Peyer's patch (tissue), 4 donors: ENCODE measurements at regions not wholly inside any gene's neighbourhood (a gene's known extent, or its start where the extent isn't known, plus 50 kb on each side); places are given as distances from the start of the nearest gene placed in this dataset.

Experiments used
- DNase-seq, 3 donors: peaks; one replicate each; pipeline ENCODE4 v3.0.0-alpha.2; 2017 to 2019
- H3K27ac ChIP-seq, 4 donors: fragments of 200-600 bp; sonication (generic); one replicate each; pipeline ENCODE4 v1.5.1; 2016 to 2019
- H3K27me3 ChIP-seq, 2 donors: fragments of 200-600 bp; sonication (generic); one replicate each; pipeline ENCODE4 v1.5.1; 2019
- H3K36me3 ChIP-seq, 3 donors: fragments of 200-600 bp; sonication (generic); one replicate each; pipeline ENCODE4 v1.5.1; 2016 to 2019
- H3K4me1 ChIP-seq, 4 donors: fragments of 200-600 bp; sonication (generic); one replicate each; pipeline ENCODE4 v1.5.1; 2016 to 2019
- H3K4me3 ChIP-seq, 4 donors: fragments of 200-600 bp; sonication (generic); 1 replicate in 3 of 4; 2 replicates in 1 of 4; pipeline ENCODE4 v1.5.1; 2016 to 2019; ENCODE audit warnings: mild to moderate bottlenecking in 1 of 4
- H3K9me3 ChIP-seq, 4 donors: fragments of 200-600 bp; sonication (generic); one replicate each; pipeline ENCODE4 v1.5.1; 2016 to 2019; ENCODE audit warnings: mild to moderate bottlenecking in 1 of 4
- POLR2A ChIP-seq, 2 donors: fragments of 450-650 bp; IDR thresholded peaks; one replicate each; pipeline ENCODE4 v1.5.1; 2017; ENCODE audit warnings: antibody characterized with exemption in 2 of 2, mild to moderate bottlenecking in 2 of 2, moderate library complexity in 2 of 2
- TF ChIP-seq, protein P1 (sequence below), 6 experiments: fragments of 450-650 bp in 4 of 6; fragments of 200-600 bp in 2 of 6; sonication (generic) in 1 of 6; IDR thresholded peaks; one replicate each; pipeline ENCODE4 v1.5.1; 2017 to 2019; ENCODE audit warnings: antibody characterized with exemption in 6 of 6, mild to moderate bottlenecking in 3 of 6, moderate library complexity in 1 of 6

DNA sequence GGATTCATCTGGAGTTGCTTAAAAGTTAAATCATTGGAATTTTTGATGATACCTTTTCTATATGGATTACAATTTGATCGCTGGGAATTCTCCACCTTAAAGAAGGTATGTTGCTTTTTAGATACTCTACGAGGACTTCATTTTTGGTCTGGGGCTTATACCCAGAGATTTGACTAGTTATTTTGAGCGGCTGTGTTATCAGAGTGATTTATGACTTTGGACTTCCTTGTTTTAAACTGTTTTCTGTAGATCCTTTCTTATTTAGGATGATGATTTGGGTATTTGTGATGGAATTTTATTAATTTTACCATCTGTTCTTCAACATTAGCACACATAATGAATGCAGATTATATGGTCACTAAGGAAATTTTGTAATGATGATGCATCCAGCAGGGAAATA is 75.2 kb downstream of the SOX4 start:
- Histone ChIP-seq H3K36me3 (no peaks in the 10 kb centered on the region), H3K4me3 (no peak overlapping the region), H3K27me3 (peaks cover 0 to 6% of the 10 kb centered on the region in 2 donors), H3K27ac (no peak overlapping the region), H3K4me1 (peaks cover 0 to 26% (median 0%) of the 10 kb centered on the region in 4 donors), H3K9me3 (no peaks in the 10 kb centered on the region)
- no peak for DNase-seq
- TF ChIP-seq POLR2A (IDR thresholded peaks at IDR 0.05), result no peak
- TF ChIP-seq, protein P1, sequence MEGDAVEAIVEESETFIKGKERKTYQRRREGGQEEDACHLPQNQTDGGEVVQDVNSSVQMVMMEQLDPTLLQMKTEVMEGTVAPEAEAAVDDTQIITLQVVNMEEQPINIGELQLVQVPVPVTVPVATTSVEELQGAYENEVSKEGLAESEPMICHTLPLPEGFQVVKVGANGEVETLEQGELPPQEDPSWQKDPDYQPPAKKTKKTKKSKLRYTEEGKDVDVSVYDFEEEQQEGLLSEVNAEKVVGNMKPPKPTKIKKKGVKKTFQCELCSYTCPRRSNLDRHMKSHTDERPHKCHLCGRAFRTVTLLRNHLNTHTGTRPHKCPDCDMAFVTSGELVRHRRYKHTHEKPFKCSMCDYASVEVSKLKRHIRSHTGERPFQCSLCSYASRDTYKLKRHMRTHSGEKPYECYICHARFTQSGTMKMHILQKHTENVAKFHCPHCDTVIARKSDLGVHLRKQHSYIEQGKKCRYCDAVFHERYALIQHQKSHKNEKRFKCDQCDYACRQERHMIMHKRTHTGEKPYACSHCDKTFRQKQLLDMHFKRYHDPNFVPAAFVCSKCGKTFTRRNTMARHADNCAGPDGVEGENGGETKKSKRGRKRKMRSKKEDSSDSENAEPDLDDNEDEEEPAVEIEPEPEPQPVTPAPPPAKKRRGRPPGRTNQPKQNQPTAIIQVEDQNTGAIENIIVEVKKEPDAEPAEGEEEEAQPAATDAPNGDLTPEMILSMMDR (IDR thresholded peaks at IDR 0.05), result no peak

DNA sequence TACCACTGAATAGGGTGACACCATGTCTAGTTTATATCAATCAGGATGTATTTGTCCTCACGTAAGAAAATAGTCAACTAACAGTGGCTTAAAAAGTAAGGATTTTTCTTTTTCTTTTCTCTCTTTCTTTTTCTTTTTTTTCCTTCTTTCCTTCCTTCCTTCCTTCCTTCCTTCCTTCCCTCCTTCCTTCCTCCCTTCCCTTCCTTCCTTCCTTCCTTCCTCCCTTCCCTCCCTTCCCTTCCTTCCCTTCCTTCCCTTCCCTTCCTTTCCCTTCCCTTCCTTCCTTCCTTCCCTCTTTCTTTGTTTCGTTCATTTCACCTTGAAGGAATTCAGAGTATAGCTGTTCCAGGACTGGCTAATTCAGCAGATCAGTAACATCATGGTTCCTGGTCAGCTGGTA is 83.2 kb downstream of the SOX4 start:
- H3K36me3 ChIP-seq, result no peaks in the 10 kb centered on the region
- H3K9me3 ChIP-seq, result no peaks in the 10 kb centered on the region
- no peaks in the 10 kb centered on the region for H3K4me1 ChIP-seq
- H3K27me3 ChIP-seq, result no peaks in the 10 kb centered on the region
- no peak overlapping the region for H3K27ac ChIP-seq
- H3K4me3 ChIP-seq, result no peak overlapping the region
- no peak for TF ChIP-seq POLR2A (IDR thresholded peaks at IDR 0.05)
- TF ChIP-seq, protein P1 (IDR thresholded peaks at IDR 0.05), result no peak
- no peak for DNase-seq

DNA sequence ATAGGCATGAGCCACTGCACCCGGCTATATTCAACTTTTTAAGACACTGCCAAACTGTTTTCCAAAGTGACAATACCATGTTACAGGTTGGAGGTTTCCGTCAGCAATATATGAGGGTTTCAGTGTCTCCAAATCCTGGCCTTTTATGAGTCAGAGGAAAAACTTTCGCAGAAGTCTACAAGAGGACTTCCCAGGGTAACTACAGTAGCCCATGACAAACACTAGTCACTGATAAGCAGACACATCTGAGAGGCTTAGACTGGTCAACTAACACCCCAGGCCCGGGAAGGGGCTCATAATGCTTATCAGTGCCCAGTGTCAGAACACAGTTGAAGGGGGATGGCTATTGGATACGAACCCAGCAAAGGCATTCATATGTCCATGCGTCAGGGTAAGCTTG is 85.4 kb downstream of the SOX4 start:
- H3K27ac ChIP-seq, result no peak overlapping the region
- no peaks in the 10 kb centered on the region for H3K36me3 ChIP-seq
- DNase-seq, result no peak
- H3K4me1 ChIP-seq, result no peaks in the 10 kb centered on the region
- no peaks in the 10 kb centered on the region for H3K27me3 ChIP-seq
- H3K9me3 ChIP-seq, result no peaks in the 10 kb centered on the region
- H3K4me3 ChIP-seq, result no peak overlapping the region
- TF ChIP-seq POLR2A (IDR thresholded peaks at IDR 0.05), result no peak
- TF ChIP-seq, protein P1 (IDR thresholded peaks at IDR 0.05), result no peak

DNA sequence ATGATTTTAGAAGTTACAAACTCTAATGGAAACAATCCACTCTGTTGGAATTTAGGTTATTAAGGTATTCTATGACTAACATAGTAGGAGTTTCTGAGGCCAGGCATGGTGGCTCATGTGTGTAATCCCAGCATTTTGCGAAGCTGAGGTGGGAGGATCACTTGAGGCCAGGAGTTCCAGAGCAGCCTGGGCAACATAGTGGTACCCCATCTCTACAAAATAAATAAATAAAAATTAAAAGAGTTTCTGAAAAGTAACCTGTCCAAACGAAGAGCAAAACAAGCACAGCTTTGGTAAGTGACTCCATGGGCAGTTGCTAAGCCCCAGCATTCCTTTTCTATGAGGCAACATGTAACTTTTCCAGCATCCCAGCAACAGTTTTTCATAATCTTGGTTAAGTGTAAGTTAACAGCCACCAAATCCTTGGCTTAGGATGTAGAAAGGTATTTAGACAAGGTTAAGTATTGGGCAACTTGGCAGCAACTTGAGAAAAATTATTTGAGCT is 86.3 kb downstream of the SOX4 start:
- Histone ChIP-seq H3K4me1 (no peaks in the 10 kb centered on the region), H3K27ac (no peak overlapping the region), H3K4me3 (no peak overlapping the region), H3K9me3 (no peaks in the 10 kb centered on the region), H3K36me3 (no peaks in the 10 kb centered on the region), H3K27me3 (no peaks in the 10 kb centered on the region)
- no peak for DNase-seq
- no peak for TF ChIP-seq POLR2A (IDR thresholded peaks at IDR 0.05)
- TF ChIP-seq, protein P1 (IDR thresholded peaks at IDR 0.05), result no peak

DNA sequence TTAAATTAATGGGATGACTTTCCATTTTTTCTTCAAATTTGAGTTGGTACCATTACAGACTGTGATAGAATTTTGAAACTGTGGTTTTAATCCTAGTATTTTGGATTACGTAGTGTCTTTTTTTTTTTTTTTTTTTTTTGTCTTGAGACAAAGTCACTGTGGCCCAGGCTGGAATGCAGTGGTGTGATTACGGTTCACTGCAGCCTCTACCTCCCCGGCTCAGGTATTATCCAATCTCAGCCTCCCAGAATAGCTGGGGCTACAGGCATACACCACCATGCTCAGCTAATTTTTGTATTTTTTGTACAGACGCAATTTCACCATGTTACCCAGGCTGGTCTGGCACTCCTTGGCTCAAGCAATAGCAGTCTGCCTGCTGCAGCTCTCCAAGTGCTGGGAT is 87.1 kb downstream of the SOX4 start:
- Histone ChIP-seq H3K4me1 (no peaks in the 10 kb centered on the region), H3K27me3 (no peaks in the 10 kb centered on the region), H3K9me3 (no peaks in the 10 kb centered on the region), H3K36me3 (no peaks in the 10 kb centered on the region), H3K4me3 (no peak overlapping the region), H3K27ac (no peak overlapping the region)
- DNase-seq, result no peak
- TF ChIP-seq, protein P1 (IDR thresholded peaks at IDR 0.05), result no peak
- no peak for TF ChIP-seq POLR2A (IDR thresholded peaks at IDR 0.05)

DNA sequence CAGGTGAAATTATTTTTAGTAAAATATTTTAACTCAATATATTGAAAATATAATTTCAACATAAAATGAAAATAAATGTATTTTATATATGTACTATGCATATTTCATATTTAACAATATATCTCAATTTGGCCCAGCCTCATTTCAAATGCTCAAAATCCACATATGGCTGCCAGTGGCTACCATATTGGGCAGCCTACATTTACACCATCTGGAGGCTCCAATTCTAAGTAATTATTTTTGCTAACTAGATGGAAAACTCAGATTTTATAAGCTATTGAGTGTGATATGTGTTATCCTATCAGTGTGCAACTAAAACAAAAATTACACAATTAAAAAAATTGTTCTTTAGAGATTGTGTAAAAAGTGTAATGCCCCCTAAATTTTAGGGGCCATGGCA is 96.9 kb downstream of the SOX4 start:
- Histone ChIP-seq H3K4me3 (no peak overlapping the region), H3K27ac (no peak overlapping the region), H3K4me1 (no peaks in the 10 kb centered on the region), H3K9me3 (no peaks in the 10 kb centered on the region), H3K27me3 (no peaks in the 10 kb centered on the region), H3K36me3 (no peaks in the 10 kb centered on the region)
- no peak for TF ChIP-seq POLR2A (IDR thresholded peaks at IDR 0.05)
- TF ChIP-seq, protein P1 (IDR thresholded peaks at IDR 0.05), result no peak
- DNase-seq, result no peak
